ENCODE measurements at regions not wholly inside any gene's neighbourhood (a gene's known extent, or its start where the extent isn't known, plus 50 kb on each side); places are given as distances from the start of the nearest gene placed in this dataset.

- no peak for DNase-seq
These were observed 123.1 kb downstream of the RPS12 start for GRCh38 chr6:132937466-132937906.

GRCh38 chr6:132948889-132949288 is 134.5 kb downstream of the RPS12 start:
- DNase-seq: no peak

- no peak for DNase-seq
These were observed 136.2 kb downstream of the RPS12 start for GRCh38 chr6:132950566-132950965.

GRCh38 chr6:132952031-132952867 is 137.9 kb downstream of the RPS12 start:
- no peak for DNase-seq

GRCh38 chr6:132952986-132953385 is 138.6 kb downstream of the RPS12 start:
- DNase-seq: no peak

GRCh38 chr6:132954222-132954621 is 139.9 kb downstream of the RPS12 start:
- DNase-seq: no peak

GRCh38 chr6:132954936-132955335 is 140.6 kb downstream of the RPS12 start:
- DNase-seq: no peak

- no peak for DNase-seq
These were observed 145.4 kb downstream of the RPS12 start for GRCh38 chr6:132959639-132960326.

- DNase-seq: no peak
These were observed 146.4 kb downstream of the RPS12 start for GRCh38 chr6:132960720-132961119.

- DNase-seq: no peak
These were observed 146.8 kb downstream of the RPS12 start for GRCh38 chr6:132961122-132961521.

GRCh38 chr6:132961610-132962009 is 147.2 kb downstream of the RPS12 start:
- DNase-seq: no peak

- DNase-seq: peak; percentile 37
These were observed 148.8 kb downstream of the RPS12 start for GRCh38 chr6:132962936-132963868.

- no peak for DNase-seq
These were observed 149.9 kb downstream of the RPS12 start for GRCh38 chr6:132964101-132964867.

- DNase-seq: no peak
These were observed 150.6 kb downstream of the RPS12 start for GRCh38 chr6:132964868-132965382.

- DNase-seq: no peak
These were observed 153.5 kb downstream of the RPS12 start for GRCh38 chr6:132967871-132968270.

GRCh38 chr6:132968419-132968950 is 154.1 kb downstream of the RPS12 start:
- DNase-seq: no peak

GRCh38 chr6:132969196-132969595 is 154.8 kb downstream of the RPS12 start:
- no peak for DNase-seq

GRCh38 chr6:132971676-132972075 is 157.3 kb downstream of the RPS12 start:
- DNase-seq: no peak

GRCh38 chr6:132972254-132972653 is 157.9 kb downstream of the RPS12 start:
- DNase-seq: no peak

GRCh38 chr6:132972971-132973370 is 158.6 kb downstream of the RPS12 start:
- DNase-seq: no peak

GRCh38 chr6:132973514-132973993 is 159.2 kb downstream of the RPS12 start:
- DNase-seq: no peak

- DNase-seq: no peak
These were observed 159.8 kb downstream of the RPS12 start for GRCh38 chr6:132974122-132974521.
